ENCODE measurements at regions not wholly inside any gene's neighbourhood (a gene's known extent, or its start where the extent isn't known, plus 50 kb on each side); places are given as distances from the start of the nearest gene placed in this dataset.

- TF ChIP-seq, protein P1, sequence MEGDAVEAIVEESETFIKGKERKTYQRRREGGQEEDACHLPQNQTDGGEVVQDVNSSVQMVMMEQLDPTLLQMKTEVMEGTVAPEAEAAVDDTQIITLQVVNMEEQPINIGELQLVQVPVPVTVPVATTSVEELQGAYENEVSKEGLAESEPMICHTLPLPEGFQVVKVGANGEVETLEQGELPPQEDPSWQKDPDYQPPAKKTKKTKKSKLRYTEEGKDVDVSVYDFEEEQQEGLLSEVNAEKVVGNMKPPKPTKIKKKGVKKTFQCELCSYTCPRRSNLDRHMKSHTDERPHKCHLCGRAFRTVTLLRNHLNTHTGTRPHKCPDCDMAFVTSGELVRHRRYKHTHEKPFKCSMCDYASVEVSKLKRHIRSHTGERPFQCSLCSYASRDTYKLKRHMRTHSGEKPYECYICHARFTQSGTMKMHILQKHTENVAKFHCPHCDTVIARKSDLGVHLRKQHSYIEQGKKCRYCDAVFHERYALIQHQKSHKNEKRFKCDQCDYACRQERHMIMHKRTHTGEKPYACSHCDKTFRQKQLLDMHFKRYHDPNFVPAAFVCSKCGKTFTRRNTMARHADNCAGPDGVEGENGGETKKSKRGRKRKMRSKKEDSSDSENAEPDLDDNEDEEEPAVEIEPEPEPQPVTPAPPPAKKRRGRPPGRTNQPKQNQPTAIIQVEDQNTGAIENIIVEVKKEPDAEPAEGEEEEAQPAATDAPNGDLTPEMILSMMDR (IDR thresholded peaks at IDR 0.05), result no peak
Observed at GRCh38 chr2:220614064-220614463, 958.0 kb downstream of the EPHA4 start.

- TF ChIP-seq, protein P1 (IDR thresholded peaks at IDR 0.05), result no peak
Observed at GRCh38 chr2:220619525-220620220, 952.4 kb downstream of the EPHA4 start.

DNA sequence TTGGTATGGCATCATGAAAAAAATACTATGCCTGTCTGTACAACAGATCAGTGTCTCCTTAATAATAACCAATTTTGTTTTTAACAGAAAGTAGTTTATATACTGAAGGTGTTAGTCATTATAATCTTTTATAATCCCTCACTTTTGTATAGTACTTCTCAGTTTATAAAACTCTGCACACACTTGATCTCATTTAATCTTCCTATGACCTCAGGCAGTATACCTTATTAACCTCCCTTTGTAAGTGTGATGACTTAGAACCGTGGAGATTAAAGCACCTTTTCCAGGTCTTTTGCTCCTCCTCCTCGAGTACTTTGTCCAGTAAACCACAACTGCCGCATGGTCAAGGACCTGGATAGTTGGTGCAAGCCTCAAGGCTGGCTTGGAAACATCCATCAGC lies 945.5 kb downstream of the EPHA4 start:
- TF ChIP-seq, protein P1 (IDR thresholded peaks at IDR 0.05), result no peak

DNA sequence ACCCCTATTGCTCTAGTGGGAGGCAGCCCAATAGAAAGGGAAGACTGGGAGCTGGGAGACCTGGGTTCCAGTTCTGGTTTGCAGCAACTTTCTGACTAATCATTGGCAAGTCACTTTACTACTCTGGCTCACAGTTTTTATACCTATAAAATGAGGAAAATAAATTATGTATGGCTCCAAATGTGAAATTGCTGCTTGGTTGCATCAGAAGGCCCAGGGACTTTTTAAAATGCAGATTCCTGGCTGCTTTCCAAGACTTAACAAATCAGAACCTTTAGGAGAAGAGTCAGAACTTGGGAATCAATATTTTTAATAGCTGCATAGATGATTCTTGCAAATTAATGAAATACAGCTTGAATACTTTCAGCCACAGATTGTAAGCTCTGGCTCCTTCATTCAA lies 943.9 kb downstream of the EPHA4 start:
- TF ChIP-seq, protein P1 (IDR thresholded peaks at IDR 0.05), result no peak

DNA sequence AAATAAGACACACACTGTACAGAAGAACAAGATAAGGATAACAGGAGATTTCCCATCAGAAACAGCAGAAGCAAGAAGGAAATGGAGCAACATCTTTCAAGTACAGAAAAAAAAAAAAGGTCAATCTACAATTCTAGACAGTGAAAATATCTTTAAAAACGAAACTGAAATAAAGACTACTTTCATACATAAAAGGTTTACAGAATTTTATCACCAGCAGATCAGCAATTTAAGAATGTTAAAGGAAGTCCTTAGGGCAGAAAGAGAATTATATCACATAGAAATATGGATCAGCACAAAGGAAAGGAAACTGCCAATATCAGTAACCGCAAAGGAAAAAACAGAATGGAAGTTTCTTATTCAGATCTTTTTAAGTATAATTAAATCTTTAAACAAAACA lies 931.0 kb downstream of the EPHA4 start:
- TF ChIP-seq, protein P1 (IDR thresholded peaks at IDR 0.05), result no peak

GRCh38 chr2:220646424-220646823 lies 925.7 kb downstream of the EPHA4 start:
- TF ChIP-seq, protein P1 (IDR thresholded peaks at IDR 0.05), result no peak

- TF ChIP-seq, protein P1 (IDR thresholded peaks at IDR 0.05), result no peak
Observed at GRCh38 chr2:220648628-220649027, 923.5 kb downstream of the EPHA4 start.

GRCh38 chr2:220653776-220654175 lies 918.3 kb downstream of the EPHA4 start:
- TF ChIP-seq, protein P1 (IDR thresholded peaks at IDR 0.05), result no peak

All from LNCAP (cell line).